DND-41 (cell line): ENCODE measurements at regions not wholly inside any gene's neighbourhood (a gene's known extent, or its start where the extent isn't known, plus 50 kb on each side); places are given as distances from the start of the nearest gene placed in this dataset.

Source experiments
- EZH2 ChIP-seq: IDR thresholded peaks from 3 replicates; pipeline ENCODE4 v1.6.1; 2012; ENCODE audit warnings: borderline replicate concordance, low read depth, mild to moderate bottlenecking, moderate library complexity, low read length, inconsistent platforms; ENCODE audit not compliant: severe bottlenecking
- TF ChIP-seq, protein P1 (sequence below): IDR thresholded peaks from 2 replicates; pipeline ENCODE4 v1.5.1; 2012; ENCODE audit warnings: borderline replicate concordance, low read length, moderate library complexity, mild to moderate bottlenecking; ENCODE audit not compliant: poor library complexity, severe bottlenecking; ENCODE audit errors: extremely low read depth

DNA sequence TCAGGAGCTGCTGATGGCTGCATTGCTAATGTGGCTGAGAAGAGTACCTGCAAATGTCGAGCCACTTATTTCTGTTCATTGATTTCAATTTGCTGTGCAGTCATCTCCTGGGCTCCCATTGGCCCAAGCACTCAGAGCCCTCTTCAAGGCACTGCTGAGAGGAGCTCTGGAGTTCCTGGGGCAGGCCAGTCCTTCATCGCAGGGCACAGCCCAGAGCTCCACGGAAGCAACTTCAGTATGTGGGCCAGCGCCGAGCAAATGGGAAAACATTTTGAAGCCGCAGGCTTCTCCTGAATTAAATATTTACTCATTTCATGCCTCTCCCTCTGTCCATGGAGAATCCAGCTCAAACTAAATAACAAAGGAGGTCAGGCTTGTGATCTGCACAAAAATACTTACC, 383.3 kb downstream of the BCOR start:
- TF ChIP-seq, protein P1, sequence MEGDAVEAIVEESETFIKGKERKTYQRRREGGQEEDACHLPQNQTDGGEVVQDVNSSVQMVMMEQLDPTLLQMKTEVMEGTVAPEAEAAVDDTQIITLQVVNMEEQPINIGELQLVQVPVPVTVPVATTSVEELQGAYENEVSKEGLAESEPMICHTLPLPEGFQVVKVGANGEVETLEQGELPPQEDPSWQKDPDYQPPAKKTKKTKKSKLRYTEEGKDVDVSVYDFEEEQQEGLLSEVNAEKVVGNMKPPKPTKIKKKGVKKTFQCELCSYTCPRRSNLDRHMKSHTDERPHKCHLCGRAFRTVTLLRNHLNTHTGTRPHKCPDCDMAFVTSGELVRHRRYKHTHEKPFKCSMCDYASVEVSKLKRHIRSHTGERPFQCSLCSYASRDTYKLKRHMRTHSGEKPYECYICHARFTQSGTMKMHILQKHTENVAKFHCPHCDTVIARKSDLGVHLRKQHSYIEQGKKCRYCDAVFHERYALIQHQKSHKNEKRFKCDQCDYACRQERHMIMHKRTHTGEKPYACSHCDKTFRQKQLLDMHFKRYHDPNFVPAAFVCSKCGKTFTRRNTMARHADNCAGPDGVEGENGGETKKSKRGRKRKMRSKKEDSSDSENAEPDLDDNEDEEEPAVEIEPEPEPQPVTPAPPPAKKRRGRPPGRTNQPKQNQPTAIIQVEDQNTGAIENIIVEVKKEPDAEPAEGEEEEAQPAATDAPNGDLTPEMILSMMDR: no peak
- TF ChIP-seq EZH2: no peak
